IPS-18c (cell line): ENCODE measurements at regions not wholly inside any gene's neighbourhood (a gene's known extent, or its start where the extent isn't known, plus 50 kb on each side); places are given as distances from the start of the nearest gene placed in this dataset.
"Not testable (repeated sequence)": the region's sequence is repeated elsewhere in the genome, so short reads cannot be mapped to it uniquely, and the experiment has no call there.

Experiments
- H3K4me3 ChIP-seq: 2 replicates; pipeline ENCODE4 v1.7.0; 2013; ENCODE audit warnings: low read depth, mild to moderate bottlenecking, low read length, moderate library complexity; ENCODE audit not compliant: insufficient read depth
- H3K9me3 ChIP-seq: one replicate; pipeline ENCODE4 v1.6.1; 2013; ENCODE audit warnings: mild to moderate bottlenecking, low read length, moderate library complexity; ENCODE audit not compliant: control insufficient read depth, insufficient read depth

DNA sequence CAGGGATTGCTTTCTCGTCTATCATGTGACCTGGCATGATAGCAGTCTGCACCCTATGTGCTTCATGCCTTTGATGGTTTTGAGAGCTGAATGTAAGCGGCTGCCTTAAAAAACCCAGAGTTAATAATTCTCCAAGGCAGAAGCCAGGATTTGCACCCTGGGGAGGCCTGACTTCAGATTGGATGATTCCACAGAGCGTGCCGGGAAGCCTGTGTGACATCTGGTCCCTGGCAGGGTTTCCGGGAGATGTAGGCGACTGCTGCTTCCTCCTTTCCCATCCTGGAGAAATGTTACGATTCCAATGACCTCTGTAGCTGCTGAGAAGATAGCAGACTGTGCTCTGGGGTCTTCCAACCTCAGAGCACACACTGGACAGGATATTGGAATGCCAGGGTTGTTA, 255.0 kb downstream of the GADD45G start:
- H3K9me3 ChIP-seq, H3K4me3 ChIP-seq: not testable (repeated sequence)

DNA sequence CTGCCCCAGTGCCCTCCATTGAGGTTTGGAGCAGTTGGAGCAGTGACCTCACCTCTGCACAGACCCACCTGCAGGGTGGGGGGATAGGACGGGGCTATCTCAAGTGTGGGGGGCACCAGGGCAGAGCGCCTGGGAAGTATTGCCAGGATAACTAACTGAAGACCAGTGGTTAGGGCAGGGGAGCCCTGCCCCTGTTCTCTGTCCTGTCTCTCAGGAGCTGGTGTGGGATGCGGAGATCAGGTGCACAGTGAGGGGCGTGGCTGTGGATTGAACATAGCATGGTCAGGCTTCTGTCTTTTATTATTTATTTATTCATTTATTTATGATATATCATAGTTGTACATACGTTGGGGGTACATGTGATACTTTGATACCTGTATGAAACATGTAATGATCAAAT, 256.6 kb downstream of the GADD45G start:
- not testable (repeated sequence) for H3K9me3 ChIP-seq

DNA sequence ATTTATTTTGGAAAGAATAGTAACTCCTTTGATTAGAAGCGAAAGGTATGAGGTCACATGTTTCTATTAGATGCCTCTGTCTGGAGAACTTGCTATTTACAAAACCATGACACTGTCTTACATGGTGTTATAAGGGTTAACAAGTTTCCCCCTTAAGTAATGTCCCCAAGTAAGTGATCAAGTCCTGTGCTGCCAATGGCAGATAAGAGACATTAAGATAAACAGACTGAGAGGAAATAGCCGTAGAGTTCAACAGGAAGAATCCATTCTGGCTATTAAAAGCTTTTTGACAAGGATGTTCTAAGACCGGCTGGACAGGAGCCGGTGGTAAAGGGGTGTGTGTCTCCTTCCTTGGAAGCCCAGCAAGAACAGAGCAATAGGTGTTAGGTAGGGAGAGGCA, 257.5 kb downstream of the GADD45G start:
- Histone ChIP-seq H3K9me3 (peaks cover 2% of the 10 kb centered on the region), H3K4me3 (no peak overlapping the region)

More for the DNA sequence above, 256.6 kb downstream of the GADD45G start:
- H3K4me3 ChIP-seq: not testable (repeated sequence)

DNA sequence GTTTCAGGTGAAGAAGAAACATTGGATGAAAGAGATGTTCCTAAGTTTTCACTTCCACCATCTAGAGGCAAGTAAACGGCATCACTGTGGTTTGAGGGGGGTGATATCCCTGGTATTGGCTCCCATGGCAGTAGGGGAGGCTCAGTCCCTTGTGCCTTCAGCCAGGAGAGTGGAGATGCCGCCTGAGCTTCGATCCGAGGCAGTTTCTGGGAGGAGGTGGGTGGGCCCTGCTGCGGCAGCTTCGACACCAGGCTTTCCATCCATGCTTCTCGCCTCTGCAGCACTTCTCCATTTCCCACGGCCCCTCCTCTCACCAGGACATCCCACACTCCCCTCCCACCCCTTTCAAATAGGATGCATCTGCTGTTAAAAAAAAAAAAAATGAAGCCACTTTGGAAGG, 258.3 kb downstream of the GADD45G start:
- peaks cover 2% of the 10 kb centered on the region for H3K9me3 ChIP-seq

DNA sequence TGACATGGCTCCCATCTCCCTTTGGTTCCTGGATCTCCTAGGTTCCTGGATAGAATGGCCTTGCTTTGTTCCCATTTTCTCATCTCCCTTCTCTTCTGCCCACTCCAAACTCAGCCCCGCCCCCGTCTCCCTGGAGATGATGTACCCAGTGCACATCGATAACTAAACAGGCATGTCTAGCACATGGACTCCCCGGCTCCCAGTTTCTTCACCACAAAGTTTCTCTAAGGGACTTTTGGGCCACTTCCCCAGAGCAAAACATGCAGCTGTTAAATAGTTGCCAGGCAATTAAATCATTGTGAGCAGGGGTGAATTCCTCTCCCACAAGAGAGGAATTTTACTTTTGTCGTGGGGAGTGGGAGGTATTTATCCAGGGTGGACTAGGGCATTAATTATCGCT, 259.0 kb downstream of the GADD45G start:
- no peak overlapping the region for H3K4me3 ChIP-seq
- peaks cover 2% of the 10 kb centered on the region for H3K9me3 ChIP-seq

More for the DNA sequence above, 258.3 kb downstream of the GADD45G start:
- H3K4me3 ChIP-seq: no peak overlapping the region

DNA sequence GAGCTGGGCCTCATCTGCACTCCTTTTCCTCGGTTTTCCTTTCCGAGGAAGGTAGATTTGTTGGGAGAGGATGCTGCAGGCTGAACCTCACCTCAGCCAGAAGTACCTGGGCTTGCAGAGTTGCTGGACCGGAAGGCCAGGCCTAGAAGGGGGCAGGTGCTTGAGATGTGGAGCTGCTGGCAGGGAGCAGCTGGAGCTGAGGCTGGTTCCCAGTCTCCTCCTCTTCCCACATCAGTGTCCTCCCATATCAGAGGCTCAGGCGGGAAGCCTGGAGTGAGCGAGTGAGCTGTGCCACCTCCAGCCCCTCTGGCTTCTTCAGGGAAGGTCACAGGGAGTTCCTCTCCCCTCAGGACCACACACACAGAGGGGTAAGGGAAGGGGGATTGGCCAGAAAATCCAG, 259.4 kb downstream of the GADD45G start:
- H3K9me3 ChIP-seq: peaks cover 2% of the 10 kb centered on the region
- H3K4me3 ChIP-seq: no peak overlapping the region

DNA sequence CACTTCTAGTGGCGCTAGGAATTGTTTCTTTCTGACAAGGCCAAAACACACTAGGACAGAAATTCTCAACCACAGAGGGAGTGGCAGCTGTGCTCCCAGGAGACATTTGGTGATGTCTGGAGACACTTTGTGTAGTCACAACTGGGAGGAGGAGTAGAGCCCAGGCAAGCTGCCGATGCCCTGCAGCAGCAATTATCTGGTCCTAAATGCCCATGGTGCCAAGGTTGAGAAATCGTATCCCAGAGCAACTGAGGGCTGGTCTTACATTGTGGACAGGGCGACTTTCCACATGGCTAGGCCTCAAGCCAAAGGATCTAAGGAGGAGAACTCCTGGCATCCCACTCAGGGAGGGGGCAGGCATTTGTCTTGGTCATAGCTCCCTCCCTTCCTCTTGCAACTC, 259.9 kb downstream of the GADD45G start:
- Histone ChIP-seq H3K9me3 (peaks cover 2% of the 10 kb centered on the region), H3K4me3 (no peak overlapping the region)

DNA sequence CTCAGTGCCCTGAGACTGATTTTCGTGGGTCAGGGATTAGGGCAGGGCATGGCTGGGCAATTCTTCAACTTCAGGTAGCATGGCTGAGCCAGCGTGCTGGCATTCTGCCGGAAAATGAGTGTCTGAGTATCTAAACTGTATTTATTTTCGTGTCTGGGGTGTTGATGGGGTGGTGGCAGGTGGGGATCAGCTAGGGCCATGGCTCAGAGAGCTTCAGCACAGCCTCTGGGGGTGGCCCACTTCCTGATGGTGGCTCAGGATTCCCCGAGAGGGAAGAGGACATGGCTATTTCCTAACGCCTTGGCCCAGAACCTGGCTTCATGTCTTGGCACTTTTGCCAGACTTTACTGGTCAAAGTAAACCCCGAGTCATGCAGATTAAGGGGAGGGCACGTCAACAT, 260.5 kb downstream of the GADD45G start:
- H3K4me3 ChIP-seq: no peak overlapping the region

DNA sequence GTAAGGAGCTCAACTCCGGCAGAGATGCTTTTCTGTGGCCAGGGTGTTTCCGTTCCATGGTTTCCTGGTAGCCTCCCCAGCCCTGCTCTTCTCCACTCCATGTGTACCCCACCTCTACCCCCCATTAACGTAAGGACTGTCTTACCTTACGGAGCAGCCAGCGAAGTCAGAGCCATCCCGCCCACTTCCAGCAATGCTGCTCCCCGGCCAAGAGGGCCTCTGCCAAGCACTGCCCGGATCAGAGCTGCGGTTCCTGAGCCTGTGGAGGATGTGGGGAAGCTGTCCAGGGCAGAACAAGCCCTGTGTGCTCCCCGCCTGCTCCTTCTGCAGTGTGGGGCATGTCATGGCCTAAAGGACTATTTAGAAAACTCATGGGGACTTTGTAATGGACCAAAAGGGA, 261.2 kb downstream of the GADD45G start:
- H3K9me3 ChIP-seq: peaks cover 2% of the 10 kb centered on the region
- no peak overlapping the region for H3K4me3 ChIP-seq

More for the DNA sequence above, 260.5 kb downstream of the GADD45G start:
- H3K9me3 ChIP-seq: peaks cover 2% of the 10 kb centered on the region

DNA sequence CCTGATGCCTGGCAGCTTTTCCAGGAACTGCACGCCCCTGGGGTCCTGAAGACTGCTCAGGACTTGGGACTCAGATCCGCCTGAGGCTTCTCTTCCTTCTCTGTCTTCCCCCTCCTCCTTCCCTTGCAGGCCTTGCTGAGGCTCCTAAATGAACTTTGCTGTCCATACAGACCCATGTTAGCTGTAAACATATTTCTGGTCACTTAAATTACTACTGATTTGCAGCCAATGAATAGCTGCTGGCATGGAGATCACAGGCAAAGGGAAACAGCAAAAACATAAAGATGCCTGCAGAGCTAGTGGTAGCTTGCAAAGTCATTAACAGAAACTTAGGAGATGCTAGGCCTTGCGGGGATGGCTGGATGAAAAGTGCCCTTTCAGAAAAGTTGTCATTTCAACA, 261.9 kb downstream of the GADD45G start:
- H3K9me3 ChIP-seq: peaks cover 2% of the 10 kb centered on the region
- no peak overlapping the region for H3K4me3 ChIP-seq

DNA sequence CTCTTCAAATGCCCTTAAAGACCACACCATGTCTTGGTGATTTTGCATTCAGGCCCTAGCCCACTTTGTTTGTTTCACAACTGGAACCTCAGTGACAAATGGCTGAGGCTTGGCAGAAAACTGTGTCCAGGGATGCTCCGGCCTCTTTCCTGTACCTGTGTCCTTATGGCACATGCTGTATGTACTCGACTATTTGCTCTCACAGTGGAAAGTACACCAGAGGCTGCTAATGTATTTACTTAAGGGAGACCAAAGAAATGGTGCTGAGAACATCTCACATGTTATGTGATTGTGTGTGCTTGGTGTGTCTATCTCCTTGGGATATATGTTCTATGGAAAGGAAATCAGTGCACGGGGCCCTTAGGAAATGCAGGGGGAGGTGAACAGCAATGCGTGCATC, 263.3 kb downstream of the GADD45G start:
- Histone ChIP-seq H3K9me3 (peaks cover 2% of the 10 kb centered on the region), H3K4me3 (no peak overlapping the region)

DNA sequence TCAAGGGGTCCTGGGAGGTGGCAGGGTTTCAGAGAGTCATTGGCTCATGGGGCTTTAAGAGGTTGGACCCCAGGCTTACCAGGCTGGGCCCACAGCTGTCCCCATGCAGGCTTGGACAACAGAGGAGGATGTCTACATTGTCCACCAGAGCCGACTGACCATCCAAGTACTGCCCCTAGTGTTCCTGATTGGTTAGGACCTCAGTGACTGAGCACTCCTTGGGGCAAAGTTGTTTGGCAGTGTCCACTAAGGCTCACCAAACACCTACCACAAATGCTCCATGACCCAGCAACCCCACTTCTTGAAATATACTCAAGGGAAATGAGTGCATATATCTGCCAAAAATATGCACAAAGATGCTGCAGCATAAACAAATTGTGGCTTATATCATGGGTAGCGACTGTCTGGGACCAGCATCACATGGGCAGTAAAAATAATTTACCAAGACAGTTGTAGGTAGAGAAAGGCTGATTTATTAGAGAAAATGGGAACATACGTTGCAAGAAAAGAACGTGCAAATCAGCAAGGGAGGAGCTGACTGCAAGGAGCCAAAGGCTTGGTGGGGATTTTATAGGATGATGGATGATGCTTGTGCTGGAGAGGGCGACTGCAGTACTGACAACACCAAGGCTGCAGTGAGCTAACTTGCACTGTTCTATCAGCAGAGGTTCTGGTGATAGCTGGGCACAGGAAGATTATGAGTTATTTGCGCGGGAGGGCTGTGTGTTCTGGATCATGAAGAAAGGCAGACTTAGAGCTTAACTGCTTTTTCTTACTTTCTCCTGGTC, 265.2 kb downstream of the GADD45G start:
- H3K4me3 ChIP-seq: no peak overlapping the region
- no peaks in the 10 kb centered on the region for H3K9me3 ChIP-seq

DNA sequence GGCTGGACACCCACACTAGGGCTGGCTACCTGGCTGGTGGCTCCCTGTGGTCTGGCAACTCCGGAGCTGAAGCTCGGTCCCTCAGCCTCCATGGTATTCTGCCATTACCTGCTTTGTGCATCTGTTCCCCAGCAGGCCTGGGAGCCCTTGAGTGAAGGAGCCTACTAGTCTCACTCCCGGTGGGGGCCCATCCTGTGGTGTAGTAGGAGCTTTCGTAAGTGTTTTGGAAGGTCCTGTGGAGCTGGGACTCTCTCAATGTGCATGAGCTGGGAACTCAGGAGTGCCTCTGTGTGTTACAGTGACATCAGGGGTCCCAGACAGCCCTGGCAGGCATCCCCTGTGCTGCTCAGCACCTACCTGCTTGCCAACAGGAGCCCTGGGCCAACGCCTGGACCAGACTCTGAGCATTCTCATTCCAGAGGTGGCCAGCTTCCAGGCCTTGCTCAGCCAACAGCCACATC, 267.1 kb downstream of the GADD45G start:
- Histone ChIP-seq H3K9me3 (no peaks in the 10 kb centered on the region), H3K4me3 (no peak overlapping the region)

DNA sequence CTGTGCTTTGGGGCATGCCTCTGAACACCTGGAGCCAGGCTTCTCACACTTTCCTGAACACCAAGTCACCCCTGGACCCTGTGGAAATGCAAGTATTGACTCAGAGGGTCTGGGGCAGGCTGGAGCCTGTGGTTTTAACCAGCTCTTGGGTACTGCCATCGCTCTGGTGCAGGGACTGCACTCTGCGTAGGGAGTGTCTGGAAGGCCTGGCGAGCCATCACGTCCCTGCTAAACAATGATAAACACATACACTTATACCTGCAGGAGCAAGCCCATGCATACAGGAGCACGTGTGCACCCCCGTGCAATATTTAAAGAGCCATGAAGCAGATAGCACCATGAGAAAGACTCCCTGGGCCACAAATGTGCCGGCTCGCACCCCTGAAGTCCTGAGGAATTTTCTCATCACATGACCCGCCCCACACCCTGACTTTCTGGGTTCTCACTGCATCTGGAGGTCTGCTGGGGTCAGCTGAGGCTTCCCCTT, 267.7 kb downstream of the GADD45G start:
- Histone ChIP-seq H3K4me3 (no peak overlapping the region), H3K9me3 (no peaks in the 10 kb centered on the region)

DNA sequence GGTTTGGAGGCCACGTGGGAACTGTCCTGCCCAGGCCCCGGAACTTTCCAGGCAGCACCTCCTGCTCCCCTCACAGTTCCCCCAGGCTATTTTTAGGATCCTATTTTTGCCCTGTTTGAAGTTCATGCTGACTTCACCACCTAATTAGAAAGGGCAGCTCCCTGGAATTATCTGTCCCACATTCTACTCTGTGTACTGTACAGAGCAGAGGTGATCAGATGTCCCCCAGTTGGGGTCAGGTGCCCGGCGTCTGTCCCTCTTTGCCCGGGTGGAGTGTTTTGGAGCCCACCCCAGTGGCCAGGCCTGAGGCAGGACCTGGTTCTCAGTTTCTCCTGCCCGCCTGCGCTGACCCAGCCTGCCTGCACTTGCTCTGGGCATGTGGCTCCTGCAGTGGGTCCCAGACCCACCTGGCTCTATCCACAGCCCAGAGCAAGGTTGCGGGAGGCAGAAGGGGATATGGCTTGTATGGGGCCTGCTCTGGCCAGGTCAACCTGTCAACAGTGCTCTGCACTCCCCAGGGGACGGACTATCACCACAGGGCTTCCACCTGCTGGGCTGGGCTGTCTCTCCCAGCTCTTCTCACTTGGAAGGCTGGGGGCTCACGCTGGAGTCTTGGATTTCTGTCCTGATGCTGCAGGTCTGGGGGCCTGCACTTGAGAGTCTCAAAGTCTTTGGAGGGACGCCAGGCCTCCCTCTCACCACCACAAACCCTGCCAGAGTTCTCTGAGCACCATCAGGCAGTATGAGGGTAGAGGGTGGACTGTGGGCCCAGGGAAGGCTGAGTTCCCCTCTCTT, 268.3 kb downstream of the GADD45G start:
- Histone ChIP-seq H3K4me3 (no peak overlapping the region), H3K9me3 (no peaks in the 10 kb centered on the region)

DNA sequence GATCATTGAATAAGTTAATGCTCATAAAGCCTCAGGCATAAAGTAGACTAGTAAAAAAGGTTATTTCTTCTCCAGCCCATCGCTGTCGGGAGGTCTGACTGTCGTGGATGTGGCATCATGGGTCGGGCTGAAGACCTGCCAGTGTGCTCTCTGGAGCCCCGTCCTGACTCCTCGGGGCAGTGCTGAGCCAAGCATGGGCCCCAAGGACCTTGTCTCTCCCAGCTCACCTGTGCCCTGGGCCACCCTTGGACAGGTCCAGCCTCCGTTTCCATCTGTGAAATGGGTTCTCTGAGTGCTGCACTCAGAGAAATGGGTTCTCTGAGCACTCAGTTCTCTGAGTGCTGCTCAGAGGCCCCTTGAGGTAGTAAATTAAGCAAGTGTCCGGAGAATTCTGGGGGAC, 269.0 kb downstream of the GADD45G start:
- no peaks in the 10 kb centered on the region for H3K9me3 ChIP-seq
- H3K4me3 ChIP-seq: no peak overlapping the region

DNA sequence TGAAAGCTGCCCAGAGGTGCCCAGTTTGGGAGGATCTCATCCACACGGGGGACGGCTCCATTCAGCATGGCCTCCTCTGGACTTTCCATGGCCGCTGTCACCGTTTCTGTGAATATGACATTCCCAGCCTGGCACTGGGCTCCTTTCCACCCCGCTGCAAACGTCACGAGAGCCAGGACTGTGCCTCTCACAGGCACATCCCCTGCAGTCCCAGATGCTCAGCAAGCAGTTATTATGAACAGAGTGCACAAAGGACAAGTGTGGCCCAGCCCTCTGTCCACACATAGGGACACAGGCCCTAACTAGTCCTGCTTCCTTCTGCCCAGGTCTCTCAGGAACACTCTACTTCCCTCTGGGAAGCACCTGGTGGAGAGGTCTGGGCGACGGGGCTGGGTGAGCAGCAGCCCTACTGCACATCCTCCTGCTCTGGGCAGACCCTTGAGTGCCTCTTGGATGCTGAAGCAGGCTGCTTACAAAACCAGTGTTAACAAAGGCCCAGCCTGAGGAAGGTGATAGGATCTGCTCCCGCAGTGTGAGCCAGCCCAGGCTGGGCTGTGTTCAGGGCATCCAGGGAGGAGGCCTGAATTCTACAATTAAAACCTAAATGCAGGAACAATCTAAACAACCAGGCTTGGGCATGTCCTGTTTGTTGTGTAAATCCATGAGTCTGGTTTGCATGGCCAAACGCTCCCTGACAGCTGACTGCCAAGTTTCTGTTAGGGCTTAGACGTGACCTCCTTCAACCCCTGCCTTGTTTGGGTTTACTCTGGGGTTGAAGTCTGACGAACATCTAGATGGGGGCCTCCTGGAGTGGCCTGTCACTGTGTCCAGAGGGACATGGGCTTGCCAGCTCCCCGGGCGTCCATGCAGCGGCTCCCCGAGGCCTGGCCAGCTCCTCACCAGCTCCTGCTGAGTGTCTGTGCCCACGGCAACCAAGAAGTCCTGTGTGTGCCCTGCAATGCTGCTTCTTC, 269.8 kb downstream of the GADD45G start:
- Histone ChIP-seq H3K9me3 (no peaks in the 10 kb centered on the region), H3K4me3 (no peak overlapping the region)
